D721Med (cell line): ENCODE measurements at regions not wholly inside any gene's neighbourhood (a gene's known extent, or its start where the extent isn't known, plus 50 kb on each side); places are given as distances from the start of the nearest gene placed in this dataset.

ENCODE experiments used
- DNase-seq: peaks from one replicate; pipeline ENCODE4 v3.0.0; 2011; ENCODE audit warnings: low spot score; ENCODE audit not compliant: insufficient read length
- FAIRE-seq: peaks from 2 replicates; lab custom pipeline; 2011; peaks lifted over from hg19 to GRCh38; lab: Jason Lieb, UNC
- CTCF ChIP-seq: IDR thresholded peaks from 2 replicates; pipeline ENCODE4 v1.5.1; 2012; ENCODE audit warnings: mild to moderate bottlenecking, control low read depth; ENCODE audit not compliant: insufficient read depth; ENCODE audit errors: missing control alignments

GRCh38 chr9:116039312-116039711 lies 114.3 kb upstream of the PAPPA start:
- FAIRE-seq (no peak), DNase-seq (no peak)
- no peak for TF ChIP-seq CTCF

GRCh38 chr9:116039893-116040292 lies 113.7 kb upstream of the PAPPA start:
- TF ChIP-seq CTCF, result no peak
- FAIRE-seq (no peak), DNase-seq (no peak)

GRCh38 chr9:116042321-116042720 lies 111.3 kb upstream of the PAPPA start:
- DNase-seq, result no peak
- FAIRE-seq, result no peak
- no peak for TF ChIP-seq CTCF

- no peak for FAIRE-seq
- DNase-seq, result no peak
- TF ChIP-seq CTCF, result no peak
Measured at GRCh38 chr9:116045083-116045482, 108.5 kb upstream of the PAPPA start.

GRCh38 chr9:116048081-116048480 lies 105.5 kb upstream of the PAPPA start:
- no peak for FAIRE-seq
- DNase-seq, result no peak
- no peak for TF ChIP-seq CTCF

GRCh38 chr9:116049456-116049855 lies 104.1 kb upstream of the PAPPA start:
- FAIRE-seq, result no peak

GRCh38 chr9:116051528-116051927 lies 102.1 kb upstream of the PAPPA start:
- FAIRE-seq (no peak), DNase-seq (no peak)
- TF ChIP-seq CTCF, result no peak

More at GRCh38 chr9:116049456-116049855, 104.1 kb upstream of the PAPPA start:
- no peak for DNase-seq
- TF ChIP-seq CTCF, result no peak
